Glutamatergic neuron (in vitro differentiated cells): ENCODE measurements at regions not wholly inside any gene's neighbourhood (a gene's known extent, or its start where the extent isn't known, plus 50 kb on each side); places are given as distances from the start of the nearest gene placed in this dataset.

Experiments used
- DNase-seq: peaks from one replicate; pipeline ENCODE4 v3.0.0; 2022
- H3K27ac Mint-ChIP-seq: one replicate; pipeline ENCODE4 v1.8.0; 2020; ENCODE audit warnings: mild to moderate bottlenecking, mixed read lengths, inconsistent platforms; ENCODE audit not compliant: unreplicated experiment
- H3K27me3 Mint-ChIP-seq: one replicate; pipeline ENCODE4 v1.8.0; 2020; ENCODE audit warnings: mild to moderate bottlenecking, moderate library complexity, mixed read lengths, inconsistent platforms; ENCODE audit not compliant: unreplicated experiment
- H3K36me3 Mint-ChIP-seq: one replicate; pipeline ENCODE4 v1.8.0; 2020; ENCODE audit warnings: mild to moderate bottlenecking, mixed read lengths, inconsistent platforms; ENCODE audit not compliant: unreplicated experiment
- H3K4me1 Mint-ChIP-seq: one replicate; pipeline ENCODE4 v1.8.0; 2020; ENCODE audit warnings: mild to moderate bottlenecking, low read depth, mixed read lengths, inconsistent platforms; ENCODE audit not compliant: unreplicated experiment
- H3K4me3 Mint-ChIP-seq: one replicate; pipeline ENCODE4 v1.8.0; 2020; ENCODE audit warnings: mild to moderate bottlenecking, mixed read lengths, inconsistent platforms; ENCODE audit not compliant: unreplicated experiment
- H3K9me3 Mint-ChIP-seq: one replicate; pipeline ENCODE4 v1.8.0; 2020; ENCODE audit warnings: mild to moderate bottlenecking, moderate library complexity, mixed read lengths, inconsistent platforms; ENCODE audit not compliant: unreplicated experiment
- TF ChIP-seq, protein P1 (sequence below): fragments of 200-600 bp; sonication (generic); IDR thresholded peaks from one replicate; pipeline ENCODE4 v1.5.0; 2021; ENCODE audit not compliant: partially characterized antibody, unreplicated experiment

DNA sequence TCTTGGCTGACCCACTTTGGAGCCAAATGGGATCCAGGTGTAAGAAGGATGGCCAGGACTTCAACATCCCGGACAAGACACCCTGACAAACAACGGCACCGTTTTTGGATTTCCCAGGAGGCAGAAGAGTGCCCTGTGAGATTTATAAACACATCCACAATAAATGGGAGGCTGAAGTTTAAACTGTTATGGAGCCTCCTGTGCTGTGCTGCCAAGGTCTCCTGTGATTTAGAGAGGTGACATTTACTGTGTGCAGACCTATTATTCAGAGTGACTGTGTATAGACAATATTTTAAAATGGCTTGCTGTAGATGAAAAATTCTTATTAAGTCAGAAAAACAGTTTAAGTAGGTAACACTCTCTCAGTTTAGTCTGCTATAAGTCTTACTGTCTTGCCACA is 401.5 kb upstream of the ETAA1 start:
- no peak for DNase-seq
- H3K4me1 Mint-ChIP-seq: no peaks in the 10 kb centered on the region
- H3K4me3 Mint-ChIP-seq: no peak overlapping the region
- H3K27ac Mint-ChIP-seq: no peak overlapping the region
- no peaks in the 10 kb centered on the region for H3K36me3 Mint-ChIP-seq
- no peaks in the 10 kb centered on the region for H3K27me3 Mint-ChIP-seq
- H3K9me3 Mint-ChIP-seq: no peaks in the 10 kb centered on the region
- TF ChIP-seq, protein P1, sequence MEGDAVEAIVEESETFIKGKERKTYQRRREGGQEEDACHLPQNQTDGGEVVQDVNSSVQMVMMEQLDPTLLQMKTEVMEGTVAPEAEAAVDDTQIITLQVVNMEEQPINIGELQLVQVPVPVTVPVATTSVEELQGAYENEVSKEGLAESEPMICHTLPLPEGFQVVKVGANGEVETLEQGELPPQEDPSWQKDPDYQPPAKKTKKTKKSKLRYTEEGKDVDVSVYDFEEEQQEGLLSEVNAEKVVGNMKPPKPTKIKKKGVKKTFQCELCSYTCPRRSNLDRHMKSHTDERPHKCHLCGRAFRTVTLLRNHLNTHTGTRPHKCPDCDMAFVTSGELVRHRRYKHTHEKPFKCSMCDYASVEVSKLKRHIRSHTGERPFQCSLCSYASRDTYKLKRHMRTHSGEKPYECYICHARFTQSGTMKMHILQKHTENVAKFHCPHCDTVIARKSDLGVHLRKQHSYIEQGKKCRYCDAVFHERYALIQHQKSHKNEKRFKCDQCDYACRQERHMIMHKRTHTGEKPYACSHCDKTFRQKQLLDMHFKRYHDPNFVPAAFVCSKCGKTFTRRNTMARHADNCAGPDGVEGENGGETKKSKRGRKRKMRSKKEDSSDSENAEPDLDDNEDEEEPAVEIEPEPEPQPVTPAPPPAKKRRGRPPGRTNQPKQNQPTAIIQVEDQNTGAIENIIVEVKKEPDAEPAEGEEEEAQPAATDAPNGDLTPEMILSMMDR: no peak

DNA sequence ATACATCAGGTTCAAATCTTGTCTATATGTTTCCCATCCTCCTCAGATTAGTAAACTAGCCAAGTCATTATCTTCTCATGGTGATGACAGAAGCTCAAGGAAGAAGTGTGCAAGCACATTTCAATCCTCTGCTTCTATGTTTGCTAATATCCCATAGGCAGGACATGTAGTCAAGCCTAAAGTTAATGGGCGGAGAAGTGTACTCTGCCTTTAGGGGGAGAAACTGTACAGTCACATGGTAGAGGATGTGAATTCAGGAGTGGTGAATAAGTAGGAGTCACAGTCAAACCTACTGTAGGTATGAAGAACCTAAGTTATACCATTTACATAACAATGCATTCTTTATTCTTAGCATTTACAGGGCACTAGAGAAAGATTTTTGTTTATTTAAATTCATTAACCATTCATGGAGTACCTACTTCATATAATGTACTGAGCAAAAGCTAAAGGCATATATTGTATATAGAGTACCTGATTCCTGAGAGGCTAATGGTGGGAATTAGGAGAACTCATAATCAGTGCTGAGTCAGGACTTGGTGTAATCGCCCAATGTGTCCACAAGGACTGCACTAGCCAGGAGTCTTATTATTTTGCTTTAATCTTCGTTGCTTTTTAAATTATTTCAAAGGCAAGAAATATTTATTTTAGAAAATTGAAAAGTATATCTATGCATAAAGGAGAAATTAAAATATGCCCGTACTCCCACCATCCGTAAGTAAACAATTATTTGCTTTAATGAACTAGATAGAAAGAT is 394.3 kb upstream of the ETAA1 start:
- DNase-seq: no peak
- Mint-ChIP-seq H3K9me3 (no peaks in the 10 kb centered on the region), H3K4me3 (no peak overlapping the region), H3K27me3 (no peaks in the 10 kb centered on the region), H3K4me1 (no peaks in the 10 kb centered on the region), H3K27ac (no peak overlapping the region), H3K36me3 (no peaks in the 10 kb centered on the region)
- TF ChIP-seq, protein P1: peak; percentile 46

DNA sequence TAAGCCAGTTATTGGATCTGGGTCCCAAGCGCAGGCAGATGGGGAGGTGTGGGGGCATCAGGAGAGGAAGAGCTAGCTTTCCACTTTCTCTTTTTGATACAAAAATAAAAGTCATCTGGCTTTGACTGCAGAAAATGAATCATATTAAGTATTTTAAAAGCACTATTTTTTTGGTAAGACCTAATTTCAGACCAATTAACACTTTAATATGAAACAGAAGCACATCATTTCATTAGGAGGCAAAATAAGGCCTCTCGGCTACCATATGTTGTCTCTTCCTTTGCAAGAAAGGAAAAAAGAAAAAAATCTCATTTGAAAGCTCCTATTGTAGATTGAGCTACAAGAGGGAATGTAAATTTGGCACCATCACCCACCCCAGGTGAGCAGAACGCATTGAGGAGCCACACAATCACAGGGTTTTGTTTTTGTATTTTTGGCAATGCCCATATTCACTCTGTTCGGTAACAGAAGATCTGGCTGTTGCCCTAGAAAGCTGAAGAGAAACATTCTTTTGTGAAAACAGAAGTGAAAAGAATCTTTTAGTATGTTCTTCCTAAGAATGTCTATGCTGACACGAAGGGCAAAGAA is 390.7 kb upstream of the ETAA1 start:
- no peak for DNase-seq
- Mint-ChIP-seq H3K36me3 (peaks cover 5% of the 10 kb centered on the region), H3K9me3 (peaks cover 2% of the 10 kb centered on the region), H3K27ac (no peak overlapping the region), H3K27me3 (peaks cover 2% of the 10 kb centered on the region), H3K4me1 (no peaks in the 10 kb centered on the region), H3K4me3 (no peak overlapping the region)
- TF ChIP-seq, protein P1: no peak

DNA sequence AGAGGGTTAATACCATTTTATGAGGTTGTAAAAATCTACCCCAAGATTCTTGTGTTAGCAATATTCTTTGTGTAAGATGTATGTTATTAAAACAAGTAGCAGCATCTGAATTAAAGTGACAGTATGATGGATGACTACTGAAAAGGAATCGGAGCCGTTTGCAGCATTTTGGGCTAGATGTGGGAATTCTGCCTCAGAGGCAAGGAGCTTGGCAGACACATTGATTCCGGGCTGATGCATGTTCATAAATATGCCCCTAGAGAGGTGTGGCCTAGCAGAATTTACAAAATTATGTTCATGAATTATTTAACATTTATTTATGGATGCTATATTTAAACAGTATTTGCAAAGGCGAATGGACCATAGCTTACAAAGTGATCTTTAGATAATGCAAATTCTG is 389.0 kb upstream of the ETAA1 start:
- TF ChIP-seq, protein P1: no peak
- Mint-ChIP-seq H3K4me3 (no peak overlapping the region), H3K27me3 (peaks cover 2% of the 10 kb centered on the region), H3K9me3 (peaks cover 2% of the 10 kb centered on the region), H3K36me3 (peaks cover 5% of the 10 kb centered on the region), H3K27ac (no peak overlapping the region), H3K4me1 (no peaks in the 10 kb centered on the region)
- no peak for DNase-seq

DNA sequence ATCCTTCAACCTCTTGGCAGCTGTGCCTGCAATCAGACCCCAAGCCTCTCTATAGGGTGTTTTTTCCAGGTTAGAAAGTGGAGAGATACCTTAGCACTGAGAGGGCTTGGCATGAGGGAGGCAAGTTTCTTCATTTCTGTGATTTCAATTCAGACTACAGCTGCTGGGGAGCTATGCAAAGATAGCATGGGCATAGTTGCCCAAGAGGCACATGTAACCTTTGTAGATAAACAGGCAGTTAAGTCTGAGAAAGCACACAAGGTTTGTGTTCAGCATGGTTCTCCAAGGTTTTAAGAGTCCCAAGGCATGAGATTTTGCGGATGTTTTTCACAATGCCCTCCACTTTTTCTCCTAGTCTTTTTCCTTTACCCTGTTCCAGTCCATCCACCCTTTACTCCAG is 385.0 kb upstream of the ETAA1 start:
- Mint-ChIP-seq H3K36me3 (peaks cover 5% of the 10 kb centered on the region), H3K4me1 (no peaks in the 10 kb centered on the region), H3K9me3 (peaks cover 3% of the 10 kb centered on the region), H3K27ac (no peak overlapping the region), H3K4me3 (no peak overlapping the region), H3K27me3 (peaks cover 2% of the 10 kb centered on the region)
- DNase-seq: no peak
- TF ChIP-seq, protein P1: no peak
